ENCODE measurements at regions not wholly inside any gene's neighbourhood (a gene's known extent, or its start where the extent isn't known, plus 50 kb on each side); places are given as distances from the start of the nearest gene placed in this dataset.
"Not testable (repeated sequence)": the region's sequence is repeated elsewhere in the genome, so short reads cannot be mapped to it uniquely, and the experiment has no call there.

GRCh38 chr3:163587342-163587741 is 1491.0 kb downstream of the SI start:
- DNase-seq (ENCODE audit: low read depth in 4 of 4, low spot score in 3 of 4): no peak

- DNase-seq (ENCODE audit: low read depth in 4 of 4, low spot score in 3 of 4): no peak
Measured at GRCh38 chr3:163582967-163583366, 1495.3 kb downstream of the SI start.

GRCh38 chr3:163577271-163577670 is 1501.0 kb downstream of the SI start:
- DNase-seq (ENCODE audit: low read depth in 4 of 4, low spot score in 3 of 4): no peak

- DNase-seq (ENCODE audit: low read depth in 4 of 4, low spot score in 3 of 4): no peak
Measured at GRCh38 chr3:163576314-163576713, 1502.0 kb downstream of the SI start.

GRCh38 chr3:163573324-163573723 is 1505.0 kb downstream of the SI start:
- DNase-seq (ENCODE audit: low read depth in 4 of 4, low spot score in 3 of 4): no peak

GRCh38 chr3:163572856-163573255 is 1505.4 kb downstream of the SI start:
- no peak for DNase-seq (ENCODE audit: low read depth in 4 of 4, low spot score in 3 of 4)

GRCh38 chr3:163563485-163563884 is 1514.8 kb downstream of the SI start:
- no peak for DNase-seq (ENCODE audit: low read depth in 4 of 4, low spot score in 3 of 4)

- no peak for DNase-seq (ENCODE audit: low read depth in 4 of 4, low spot score in 3 of 4)
Measured at GRCh38 chr3:163562625-163563024, 1515.7 kb downstream of the SI start.

- DNase-seq (ENCODE audit: low read depth in 4 of 4, low spot score in 3 of 4): no peak
Measured at GRCh38 chr3:163561151-163561550, 1517.1 kb downstream of the SI start.

- no peak for DNase-seq (ENCODE audit: low read depth in 4 of 4, low spot score in 3 of 4)
Measured at GRCh38 chr3:163560459-163560858, 1517.8 kb downstream of the SI start.

GRCh38 chr3:163556813-163557523 is 1521.3 kb downstream of the SI start:
- no peak for DNase-seq (ENCODE audit: low read depth in 4 of 4, low spot score in 3 of 4)

- no peak for DNase-seq (ENCODE audit: low read depth in 4 of 4, low spot score in 3 of 4)
Measured at GRCh38 chr3:163555918-163556317, 1522.4 kb downstream of the SI start.

GRCh38 chr3:163552659-163552966 is 1525.7 kb downstream of the SI start:
- DNase-seq (ENCODE audit: low read depth in 4 of 4, low spot score in 3 of 4): no peak

GRCh38 chr3:163551915-163552658 is 1526.2 kb downstream of the SI start:
- not testable (repeated sequence) for DNase-seq (ENCODE audit: low read depth in 4 of 4, low spot score in 3 of 4)

GRCh38 chr3:163548015-163548414 is 1530.3 kb downstream of the SI start:
- no peak for DNase-seq (ENCODE audit: low read depth in 4 of 4, low spot score in 3 of 4)

- DNase-seq (ENCODE audit: low read depth in 4 of 4, low spot score in 3 of 4): no peak
Measured at GRCh38 chr3:163547014-163547685, 1531.1 kb downstream of the SI start.

- DNase-seq (ENCODE audit: low read depth in 4 of 4, low spot score in 3 of 4): no peak
Measured at GRCh38 chr3:163543662-163544061, 1534.6 kb downstream of the SI start.

- DNase-seq (ENCODE audit: low read depth in 4 of 4, low spot score in 3 of 4): no peak
Measured at GRCh38 chr3:163541629-163542028, 1536.7 kb downstream of the SI start.

- no peak for DNase-seq (ENCODE audit: low read depth in 4 of 4, low spot score in 3 of 4)
Measured at GRCh38 chr3:163538387-163538786, 1539.9 kb downstream of the SI start.

- DNase-seq (ENCODE audit: low read depth in 4 of 4, low spot score in 3 of 4): no peak
Measured at GRCh38 chr3:163533381-163533780, 1544.9 kb downstream of the SI start.

GRCh38 chr3:163523375-163523774 is 1554.9 kb downstream of the SI start:
- DNase-seq (ENCODE audit: low read depth in 4 of 4, low spot score in 3 of 4): no peak

GRCh38 chr3:163521261-163521660 is 1557.0 kb downstream of the SI start:
- no peak for DNase-seq (ENCODE audit: low read depth in 4 of 4, low spot score in 3 of 4)
